Lower lobe of right lung (tissue), 2 donors: ENCODE measurements at regions not wholly inside any gene's neighbourhood (a gene's known extent, or its start where the extent isn't known, plus 50 kb on each side); places are given as distances from the start of the nearest gene placed in this dataset.

Experiments
- ATAC-seq, 2 donors: fragments of 200-7000 bp; cut with Tn5 transposase; one replicate each; pipeline ENCODE4 v1.9.1; 2020 to 2022; ENCODE audit warnings: mild to moderate bottlenecking in 2 of 2, moderate library complexity in 2 of 2
- DNase-seq: peaks from one replicate; pipeline ENCODE4 v3.0.0-alpha.2; 2020
- H3K27ac ChIP-seq: fragments of 200-600 bp; one replicate; pipeline ENCODE4 v1.8.0; 2022
- H3K27me3 ChIP-seq: fragments of 200-600 bp; one replicate; pipeline ENCODE4 v1.8.0; 2022; ENCODE audit warnings: low read depth
- H3K36me3 ChIP-seq: fragments of 200-600 bp; one replicate; pipeline ENCODE4 v1.8.0; 2022; ENCODE audit warnings: mild to moderate bottlenecking
- H3K4me1 ChIP-seq: fragments of 200-600 bp; one replicate; pipeline ENCODE4 v1.8.0; 2022
- H3K4me3 ChIP-seq: fragments of 200-600 bp; one replicate; pipeline ENCODE4 v1.8.0; 2022; ENCODE audit warnings: mild to moderate bottlenecking
- H3K9me3 ChIP-seq: fragments of 200-600 bp; one replicate; pipeline ENCODE4 v1.8.0; 2022
- intact Hi-C: fragments of 100-400 bp; cut with DNase I; formaldehyde crosslinking; loops from one replicate; pipeline ENCODE4 v1.11.0; 2022
- TF ChIP-seq, protein P1 (sequence below): fragments of 200-600 bp; IDR thresholded peaks from one replicate; pipeline ENCODE4 v1.8.0; 2022; ENCODE audit warnings: antibody characterized with exemption, mild to moderate bottlenecking
- donor health status: DM: no; HTN: yes; CAD: no; lungs with severe emphysema.

GRCh38 chr17:54418467-54418866 lies 482.2 kb upstream of the TOM1L1 start:
- Histone ChIP-seq H3K27me3 (no peaks in the 10 kb centered on the region), H3K4me3 (no peak overlapping the region), H3K27ac (no peak overlapping the region), H3K4me1 (no peaks in the 10 kb centered on the region), H3K9me3 (peaks cover 3% of the 10 kb centered on the region), H3K36me3 (no peaks in the 10 kb centered on the region)
- no peak for ATAC-seq
- intact Hi-C loops = no loop called here
- no peak for DNase-seq
- TF ChIP-seq, protein P1, sequence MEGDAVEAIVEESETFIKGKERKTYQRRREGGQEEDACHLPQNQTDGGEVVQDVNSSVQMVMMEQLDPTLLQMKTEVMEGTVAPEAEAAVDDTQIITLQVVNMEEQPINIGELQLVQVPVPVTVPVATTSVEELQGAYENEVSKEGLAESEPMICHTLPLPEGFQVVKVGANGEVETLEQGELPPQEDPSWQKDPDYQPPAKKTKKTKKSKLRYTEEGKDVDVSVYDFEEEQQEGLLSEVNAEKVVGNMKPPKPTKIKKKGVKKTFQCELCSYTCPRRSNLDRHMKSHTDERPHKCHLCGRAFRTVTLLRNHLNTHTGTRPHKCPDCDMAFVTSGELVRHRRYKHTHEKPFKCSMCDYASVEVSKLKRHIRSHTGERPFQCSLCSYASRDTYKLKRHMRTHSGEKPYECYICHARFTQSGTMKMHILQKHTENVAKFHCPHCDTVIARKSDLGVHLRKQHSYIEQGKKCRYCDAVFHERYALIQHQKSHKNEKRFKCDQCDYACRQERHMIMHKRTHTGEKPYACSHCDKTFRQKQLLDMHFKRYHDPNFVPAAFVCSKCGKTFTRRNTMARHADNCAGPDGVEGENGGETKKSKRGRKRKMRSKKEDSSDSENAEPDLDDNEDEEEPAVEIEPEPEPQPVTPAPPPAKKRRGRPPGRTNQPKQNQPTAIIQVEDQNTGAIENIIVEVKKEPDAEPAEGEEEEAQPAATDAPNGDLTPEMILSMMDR = no peak

DNA sequence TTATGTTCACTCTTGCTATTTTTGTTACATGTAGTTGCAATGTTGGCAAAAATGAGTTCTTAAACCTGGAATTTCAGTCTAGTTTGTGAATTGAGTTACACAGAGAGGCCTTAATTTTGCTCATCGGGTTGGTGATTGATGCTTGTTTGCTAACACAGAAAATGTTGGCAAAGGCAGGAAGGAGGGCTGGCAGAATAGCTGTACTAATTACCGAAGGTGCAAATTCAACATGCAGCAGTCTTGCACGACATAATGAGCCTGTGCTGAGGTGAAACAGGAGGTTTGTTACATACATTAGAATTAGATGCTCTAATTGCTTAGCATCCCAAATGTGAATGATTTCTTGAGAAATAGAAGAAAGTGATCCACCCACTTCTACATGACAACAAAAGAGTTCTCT lies 475.0 kb upstream of the TOM1L1 start:
- no peak overlapping the region for H3K27ac ChIP-seq
- H3K36me3 ChIP-seq = no peaks in the 10 kb centered on the region
- no peaks in the 10 kb centered on the region for H3K4me1 ChIP-seq
- DNase-seq = no peak
- intact Hi-C loops = no loop called here
- peaks cover 3% of the 10 kb centered on the region for H3K9me3 ChIP-seq
- TF ChIP-seq, protein P1 = no peak
- no peaks in the 10 kb centered on the region for H3K27me3 ChIP-seq
- no peak for ATAC-seq
- H3K4me3 ChIP-seq = no peak overlapping the region

DNA sequence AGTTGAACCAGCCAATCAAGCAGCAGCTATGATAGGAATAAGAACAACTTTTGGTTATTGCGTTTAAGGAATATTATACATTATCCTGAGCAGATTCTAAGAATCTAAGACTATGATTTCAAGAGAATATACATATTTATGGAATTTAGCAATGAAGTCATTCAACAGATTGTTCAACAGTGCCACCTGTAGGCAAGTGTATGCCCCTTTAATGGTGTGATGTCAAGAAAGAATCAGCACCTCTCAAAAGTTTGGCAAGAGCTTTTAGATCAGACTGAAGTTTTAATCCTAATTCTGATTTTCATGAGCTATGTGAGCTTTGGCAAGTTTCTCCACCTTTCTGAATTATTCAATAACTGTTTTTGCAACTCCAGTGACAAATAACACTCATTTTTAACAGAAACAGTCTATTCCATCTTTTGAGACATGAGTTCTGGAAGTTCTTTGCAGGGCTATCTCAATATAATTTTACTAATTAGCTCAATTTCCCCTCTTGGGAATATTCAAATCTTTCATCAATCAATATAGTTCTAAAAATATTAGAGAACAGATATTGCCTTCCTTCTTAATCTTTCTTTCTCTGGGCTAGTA lies 474.3 kb upstream of the TOM1L1 start:
- H3K4me3 ChIP-seq = no peak overlapping the region
- H3K4me1 ChIP-seq = no peaks in the 10 kb centered on the region
- DNase-seq (no peak), ATAC-seq (no peak)
- peaks cover 3% of the 10 kb centered on the region for H3K9me3 ChIP-seq
- no peaks in the 10 kb centered on the region for H3K27me3 ChIP-seq
- H3K27ac ChIP-seq = no peak overlapping the region
- intact Hi-C loops = no loop called here
- H3K36me3 ChIP-seq = no peaks in the 10 kb centered on the region
- TF ChIP-seq, protein P1 = peak; percentile 28

GRCh38 chr17:54435966-54436365 lies 464.7 kb upstream of the TOM1L1 start:
- H3K9me3 ChIP-seq = no peaks in the 10 kb centered on the region
- intact Hi-C loops = no loop called here
- no peak for DNase-seq
- no peak for ATAC-seq
- no peaks in the 10 kb centered on the region for H3K36me3 ChIP-seq
- no peaks in the 10 kb centered on the region for H3K27me3 ChIP-seq
- TF ChIP-seq, protein P1 = no peak
- no peak overlapping the region for H3K4me3 ChIP-seq
- no peak overlapping the region for H3K27ac ChIP-seq
- H3K4me1 ChIP-seq = no peaks in the 10 kb centered on the region

- intact Hi-C loops = no loop called here
- TF ChIP-seq, protein P1 = no peak
- ATAC-seq (no peak), DNase-seq (no peak)
- no peaks in the 10 kb centered on the region for H3K36me3 ChIP-seq
- H3K9me3 ChIP-seq = no peaks in the 10 kb centered on the region
- H3K27me3 ChIP-seq = no peaks in the 10 kb centered on the region
- no peaks in the 10 kb centered on the region for H3K4me1 ChIP-seq
- no peak overlapping the region for H3K4me3 ChIP-seq
- no peak overlapping the region for H3K27ac ChIP-seq
Observed at GRCh38 chr17:54439816-54440215, 460.8 kb upstream of the TOM1L1 start.

DNA sequence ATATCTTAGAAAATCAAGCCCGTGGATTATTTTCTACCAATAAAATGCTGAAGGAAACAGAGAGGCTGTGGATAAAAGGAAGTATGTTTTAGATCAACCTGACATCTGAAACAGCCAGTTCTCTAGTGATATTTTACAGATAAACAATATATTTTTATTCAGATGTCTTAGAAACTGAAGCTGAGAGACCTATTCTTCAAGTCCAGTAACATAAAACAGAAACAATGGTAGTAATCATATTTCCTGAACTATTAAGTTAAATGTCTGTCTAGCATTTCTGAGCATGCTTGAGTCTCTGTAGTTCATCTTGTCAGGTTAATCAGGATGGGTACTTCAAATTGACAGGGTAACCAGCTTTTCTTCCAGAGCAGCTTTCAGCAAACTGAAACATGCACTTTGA lies 449.6 kb upstream of the TOM1L1 start:
- H3K9me3 ChIP-seq = peaks cover 11% of the 10 kb centered on the region
- H3K36me3 ChIP-seq = no peaks in the 10 kb centered on the region
- no peak overlapping the region for H3K4me3 ChIP-seq
- no peaks in the 10 kb centered on the region for H3K4me1 ChIP-seq
- H3K27me3 ChIP-seq = no peaks in the 10 kb centered on the region
- no peak overlapping the region for H3K27ac ChIP-seq
- TF ChIP-seq, protein P1 = no peak
- intact Hi-C loops = no loop called here
- ATAC-seq = no peak
- no peak for DNase-seq
